ENCODE measurements at regions not wholly inside any gene's neighbourhood (a gene's known extent, or its start where the extent isn't known, plus 50 kb on each side); places are given as distances from the start of the nearest gene placed in this dataset.

- no peak for DNase-seq (ENCODE audit: low read depth)
- H3K4me3 ChIP-seq (ENCODE audit: low read depth, low read length), result no peak overlapping the region
- TF ChIP-seq CTCF (IDR thresholded peaks at IDR 0.05; ENCODE audit: control insufficient read depth, extremely low read depth, insufficient read depth), result no peak
Measured at GRCh38 chr11:95445746-95446333, 214.8 kb upstream of the SESN3 start.

GRCh38 chr11:95444309-95445241 lies 213.6 kb upstream of the SESN3 start:
- TF ChIP-seq CTCF (IDR thresholded peaks at IDR 0.05; ENCODE audit: control insufficient read depth, extremely low read depth, insufficient read depth), result no peak
- no peak overlapping the region for H3K4me3 ChIP-seq (ENCODE audit: low read depth, low read length)
- DNase-seq (ENCODE audit: low read depth), result no peak

GRCh38 chr11:95443386-95443785 lies 212.4 kb upstream of the SESN3 start:
- TF ChIP-seq CTCF (IDR thresholded peaks at IDR 0.05; ENCODE audit: control insufficient read depth, extremely low read depth, insufficient read depth), result no peak
- H3K4me3 ChIP-seq (ENCODE audit: low read depth, low read length), result no peak overlapping the region
- DNase-seq (ENCODE audit: low read depth), result no peak

GRCh38 chr11:95442531-95443050 lies 211.6 kb upstream of the SESN3 start:
- DNase-seq (ENCODE audit: low read depth), result no peak
- no peak overlapping the region for H3K4me3 ChIP-seq (ENCODE audit: low read depth, low read length)
- no peak for TF ChIP-seq CTCF (IDR thresholded peaks at IDR 0.05; ENCODE audit: control insufficient read depth, extremely low read depth, insufficient read depth)

GRCh38 chr11:95435628-95436353 lies 204.8 kb upstream of the SESN3 start:
- TF ChIP-seq CTCF (IDR thresholded peaks at IDR 0.05; ENCODE audit: control insufficient read depth, extremely low read depth, insufficient read depth), result no peak
- DNase-seq (ENCODE audit: low read depth), result no peak
- H3K4me3 ChIP-seq (ENCODE audit: low read depth, low read length), result no peak overlapping the region

GRCh38 chr11:95435192-95435591 lies 204.2 kb upstream of the SESN3 start:
- no peak overlapping the region for H3K4me3 ChIP-seq (ENCODE audit: low read depth, low read length)
- DNase-seq (ENCODE audit: low read depth), result no peak

More at GRCh38 chr11:95435192-95435591, 204.2 kb upstream of the SESN3 start:
- TF ChIP-seq CTCF (IDR thresholded peaks at IDR 0.05; ENCODE audit: control insufficient read depth, extremely low read depth, insufficient read depth), result no peak

Measured in LNCaP clone FGC (cell line).